ENCODE measurements at regions not wholly inside any gene's neighbourhood (a gene's known extent, or its start where the extent isn't known, plus 50 kb on each side); places are given as distances from the start of the nearest gene placed in this dataset.
A peak's percentile ranks its signal among the peaks of the same experiment; 100 is the strongest.
"Not testable (repeated sequence)": the region's sequence is repeated elsewhere in the genome, so short reads cannot be mapped to it uniquely, and the experiment has no call there.

- no peak for ATAC-seq (ENCODE audit: low FRiP score)
- no peaks in the 10 kb centered on the region for H3K36me3 ChIP-seq (ENCODE audit: control insufficient read depth in 1 of 2, insufficient read depth in 2 of 2, low read length in 1 of 2)
- peaks cover 1% of the 10 kb centered on the region for H3K9me3 ChIP-seq (ENCODE audit: control insufficient read depth, low read length)
- DNase-seq = no peak
- H3K4me1 ChIP-seq (ENCODE audit: control insufficient read depth in 1 of 2, insufficient read depth in 2 of 2, low read length in 2 of 2) = no peaks in the 10 kb centered on the region
- 61 to 64% methylated on average over 2 of the region's 2 CpGs for WGBS, 2 donors
- H3K4me3 ChIP-seq (ENCODE audit: low read length in 2 of 2) = no peak overlapping the region
- no peak overlapping the region for H3K27ac ChIP-seq (ENCODE audit: low read depth in 1 of 2, low read length in 2 of 2)
- H3K27me3 ChIP-seq (ENCODE audit: control insufficient read depth in 1 of 2, insufficient read depth in 2 of 2, low read length in 1 of 2) = no peaks in the 10 kb centered on the region
- intact Hi-C loops (cut with DNase I) = no loop called here
Observed at GRCh38 chr2:208890486-208890885, 483.9 kb downstream of the PTH2R start.

- H3K4me1 ChIP-seq (ENCODE audit: control insufficient read depth in 1 of 2, insufficient read depth in 2 of 2, low read length in 2 of 2) = no peaks in the 10 kb centered on the region
- no peak overlapping the region for H3K4me3 ChIP-seq (ENCODE audit: low read length in 2 of 2)
- intact Hi-C loops (cut with DNase I) = no loop called here
- DNase-seq (no peak), ATAC-seq (ENCODE audit: low FRiP score) (no peak)
- H3K9me3 ChIP-seq (ENCODE audit: control insufficient read depth, low read length) = no peaks in the 10 kb centered on the region
- H3K27ac ChIP-seq (ENCODE audit: low read depth in 1 of 2, low read length in 2 of 2) = no peak overlapping the region
- no peaks in the 10 kb centered on the region for H3K27me3 ChIP-seq (ENCODE audit: control insufficient read depth in 1 of 2, insufficient read depth in 2 of 2, low read length in 1 of 2)
- no peaks in the 10 kb centered on the region for H3K36me3 ChIP-seq (ENCODE audit: control insufficient read depth in 1 of 2, insufficient read depth in 2 of 2, low read length in 1 of 2)
Observed at GRCh38 chr2:208892203-208892602, 485.6 kb downstream of the PTH2R start.

GRCh38 chr2:208906330-208906729, 499.7 kb downstream of the PTH2R start:
- no peak overlapping the region for H3K4me3 ChIP-seq (ENCODE audit: low read length in 2 of 2)
- DNase-seq (no peak), ATAC-seq (ENCODE audit: low FRiP score) (peak; percentile 11)
- H3K36me3 ChIP-seq (ENCODE audit: control insufficient read depth in 1 of 2, insufficient read depth in 2 of 2, low read length in 1 of 2) = no peaks in the 10 kb centered on the region
- intact Hi-C loops (cut with DNase I) = no loop called here
- H3K27me3 ChIP-seq (ENCODE audit: control insufficient read depth in 1 of 2, insufficient read depth in 2 of 2, low read length in 1 of 2) = no peaks in the 10 kb centered on the region
- WGBS, 2 donors = 73 to 78% methylated on average over 1 of the region's 1 CpG
- no peak overlapping the region for H3K27ac ChIP-seq (ENCODE audit: low read depth in 1 of 2, low read length in 2 of 2)
- no peaks in the 10 kb centered on the region for H3K4me1 ChIP-seq (ENCODE audit: control insufficient read depth in 1 of 2, insufficient read depth in 2 of 2, low read length in 2 of 2)
- H3K9me3 ChIP-seq (ENCODE audit: control insufficient read depth, low read length) = no peaks in the 10 kb centered on the region

GRCh38 chr2:208915401-208915800, 508.4 kb upstream of the MAP2 start:
- no peaks in the 10 kb centered on the region for H3K36me3 ChIP-seq (ENCODE audit: control insufficient read depth in 1 of 2, insufficient read depth in 2 of 2, low read length in 1 of 2)
- no peaks in the 10 kb centered on the region for H3K4me1 ChIP-seq (ENCODE audit: control insufficient read depth in 1 of 2, insufficient read depth in 2 of 2, low read length in 2 of 2)
- no peak overlapping the region for H3K4me3 ChIP-seq (ENCODE audit: low read length in 2 of 2)
- no peak for ATAC-seq (ENCODE audit: low FRiP score)
- H3K27me3 ChIP-seq (ENCODE audit: control insufficient read depth in 1 of 2, insufficient read depth in 2 of 2, low read length in 1 of 2) = no peaks in the 10 kb centered on the region
- intact Hi-C loops (cut with DNase I) = no loop called here
- H3K27ac ChIP-seq (ENCODE audit: low read depth in 1 of 2, low read length in 2 of 2) = no peak overlapping the region
- no peaks in the 10 kb centered on the region for H3K9me3 ChIP-seq (ENCODE audit: control insufficient read depth, low read length)
- DNase-seq = no peak
- WGBS, 2 donors = 82 to 86% methylated on average over 4 of the region's 4 CpGs

- ATAC-seq (ENCODE audit: low FRiP score) (no peak), DNase-seq (no peak)
- intact Hi-C loops (cut with DNase I) = no loop called here
- WGBS, 2 donors = 54 to 68% methylated on average over 2 of the region's 2 CpGs
- Histone ChIP-seq H3K27ac (ENCODE audit: low read depth in 1 of 2, low read length in 2 of 2) (no peak overlapping the region), H3K4me3 (ENCODE audit: low read length in 2 of 2) (no peak overlapping the region), H3K4me1 (ENCODE audit: control insufficient read depth in 1 of 2, insufficient read depth in 2 of 2, low read length in 2 of 2) (no peaks in the 10 kb centered on the region), H3K36me3 (ENCODE audit: control insufficient read depth in 1 of 2, insufficient read depth in 2 of 2, low read length in 1 of 2) (no peaks in the 10 kb centered on the region), H3K27me3 (ENCODE audit: control insufficient read depth in 1 of 2, insufficient read depth in 2 of 2, low read length in 1 of 2) (no peaks in the 10 kb centered on the region), H3K9me3 (ENCODE audit: control insufficient read depth, low read length) (no peaks in the 10 kb centered on the region)
Observed at GRCh38 chr2:208916881-208917280, 507.0 kb upstream of the MAP2 start.

GRCh38 chr2:208921358-208921757, 502.5 kb upstream of the MAP2 start:
- DNase-seq; H3K27me3 ChIP-seq (ENCODE audit: control insufficient read depth in 1 of 2, insufficient read depth in 2 of 2, low read length in 1 of 2); H3K4me3 ChIP-seq (ENCODE audit: low read length in 2 of 2); H3K9me3 ChIP-seq (ENCODE audit: control insufficient read depth, low read length); H3K4me1 ChIP-seq (ENCODE audit: control insufficient read depth in 1 of 2, insufficient read depth in 2 of 2, low read length in 2 of 2); ATAC-seq (ENCODE audit: low FRiP score); intact Hi-C loops (cut with DNase I); H3K36me3 ChIP-seq (ENCODE audit: control insufficient read depth in 1 of 2, insufficient read depth in 2 of 2, low read length in 1 of 2); H3K27ac ChIP-seq (ENCODE audit: low read depth in 1 of 2, low read length in 2 of 2): not testable (repeated sequence)
- WGBS, 2 donors = 95 to 100% methylated on average over 1 of the region's 1 CpG

GRCh38 chr2:208927867-208928266, 496.0 kb upstream of the MAP2 start:
- Histone ChIP-seq H3K36me3 (ENCODE audit: control insufficient read depth in 1 of 2, insufficient read depth in 2 of 2, low read length in 1 of 2) (no peaks in the 10 kb centered on the region), H3K9me3 (ENCODE audit: control insufficient read depth, low read length) (no peaks in the 10 kb centered on the region), H3K4me1 (ENCODE audit: control insufficient read depth in 1 of 2, insufficient read depth in 2 of 2, low read length in 2 of 2) (no peaks in the 10 kb centered on the region), H3K27ac (ENCODE audit: low read depth in 1 of 2, low read length in 2 of 2) (no peak overlapping the region), H3K27me3 (ENCODE audit: control insufficient read depth in 1 of 2, insufficient read depth in 2 of 2, low read length in 1 of 2) (no peaks in the 10 kb centered on the region), H3K4me3 (ENCODE audit: low read length in 2 of 2) (no peak overlapping the region)
- DNase-seq = no peak
- intact Hi-C loops (cut with DNase I) = no loop called here
- no peak for ATAC-seq (ENCODE audit: low FRiP score)

GRCh38 chr2:208929139-208929864, 494.5 kb upstream of the MAP2 start:
- ATAC-seq (ENCODE audit: low FRiP score) = no peak
- 50 to 55% methylated on average over 5 of the region's 5 CpGs for WGBS, 2 donors

GRCh38 chr2:208929894-208930427, 493.9 kb upstream of the MAP2 start:
- H3K4me1 ChIP-seq (ENCODE audit: control insufficient read depth in 1 of 2, insufficient read depth in 2 of 2, low read length in 2 of 2) = no peaks in the 10 kb centered on the region
- DNase-seq (no peak), ATAC-seq (ENCODE audit: low FRiP score) (no peak)
- no peak overlapping the region for H3K4me3 ChIP-seq (ENCODE audit: low read length in 2 of 2)
- intact Hi-C loops (cut with DNase I) = no loop called here
- H3K9me3 ChIP-seq (ENCODE audit: control insufficient read depth, low read length) = no peaks in the 10 kb centered on the region
- 82 to 93% methylated on average over 3 of the region's 3 CpGs for WGBS, 2 donors
- no peak overlapping the region for H3K27ac ChIP-seq (ENCODE audit: low read depth in 1 of 2, low read length in 2 of 2)
- no peaks in the 10 kb centered on the region for H3K27me3 ChIP-seq (ENCODE audit: control insufficient read depth in 1 of 2, insufficient read depth in 2 of 2, low read length in 1 of 2)
- H3K36me3 ChIP-seq (ENCODE audit: control insufficient read depth in 1 of 2, insufficient read depth in 2 of 2, low read length in 1 of 2) = no peaks in the 10 kb centered on the region

More at GRCh38 chr2:208929139-208929864, 494.5 kb upstream of the MAP2 start:
- no peaks in the 10 kb centered on the region for H3K36me3 ChIP-seq (ENCODE audit: control insufficient read depth in 1 of 2, insufficient read depth in 2 of 2, low read length in 1 of 2)
- intact Hi-C loops (cut with DNase I) = no loop called here
- H3K4me3 ChIP-seq (ENCODE audit: low read length in 2 of 2) = no peak overlapping the region
- H3K4me1 ChIP-seq (ENCODE audit: control insufficient read depth in 1 of 2, insufficient read depth in 2 of 2, low read length in 2 of 2) = no peaks in the 10 kb centered on the region
- no peaks in the 10 kb centered on the region for H3K27me3 ChIP-seq (ENCODE audit: control insufficient read depth in 1 of 2, insufficient read depth in 2 of 2, low read length in 1 of 2)
- no peaks in the 10 kb centered on the region for H3K9me3 ChIP-seq (ENCODE audit: control insufficient read depth, low read length)
- no peak overlapping the region for H3K27ac ChIP-seq (ENCODE audit: low read depth in 1 of 2, low read length in 2 of 2)
- no peak for DNase-seq

Data from aorta (tissue), 5 donors.